ENCODE measurements at regions not wholly inside any gene's neighbourhood (a gene's known extent, or its start where the extent isn't known, plus 50 kb on each side); places are given as distances from the start of the nearest gene placed in this dataset.
"Not testable (repeated sequence)": the region's sequence is repeated elsewhere in the genome, so short reads cannot be mapped to it uniquely, and the experiment has no call there.

DNA sequence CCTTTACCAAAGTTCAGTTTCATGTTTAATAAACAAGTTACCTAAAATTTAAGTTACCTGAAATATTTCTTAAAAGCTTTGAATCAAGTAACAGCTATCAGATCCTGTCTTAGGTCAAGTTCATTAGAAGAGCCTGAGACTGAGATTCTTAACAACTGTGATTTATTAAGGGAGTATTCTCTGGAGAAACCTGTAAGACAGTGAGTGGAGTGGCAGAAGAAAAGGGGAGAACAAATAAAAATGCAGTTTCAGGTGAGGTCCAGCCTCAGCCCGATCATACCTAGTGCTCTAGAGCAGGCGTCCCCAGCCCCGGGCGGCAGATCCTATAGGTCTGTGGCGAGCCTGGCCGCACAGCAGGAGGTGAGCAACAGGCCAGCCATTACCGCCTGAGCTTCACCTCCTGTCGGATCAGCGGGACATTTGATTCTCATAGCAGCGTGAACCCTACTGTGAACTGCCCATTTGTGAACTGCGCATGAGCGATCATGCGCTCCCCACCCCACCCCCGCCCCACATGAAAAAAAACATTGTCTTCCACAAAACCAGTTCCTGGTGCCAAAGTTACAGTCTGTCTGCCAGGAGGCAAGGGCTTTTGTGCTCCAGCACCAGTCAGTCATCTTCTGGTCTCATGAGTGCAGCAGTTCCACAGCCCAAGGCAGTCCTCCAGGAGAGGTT lies 59.2 kb upstream of the ADGRB3 start:
- peak; percentile 28 for DNase-seq (ENCODE audit: low read depth)

DNA sequence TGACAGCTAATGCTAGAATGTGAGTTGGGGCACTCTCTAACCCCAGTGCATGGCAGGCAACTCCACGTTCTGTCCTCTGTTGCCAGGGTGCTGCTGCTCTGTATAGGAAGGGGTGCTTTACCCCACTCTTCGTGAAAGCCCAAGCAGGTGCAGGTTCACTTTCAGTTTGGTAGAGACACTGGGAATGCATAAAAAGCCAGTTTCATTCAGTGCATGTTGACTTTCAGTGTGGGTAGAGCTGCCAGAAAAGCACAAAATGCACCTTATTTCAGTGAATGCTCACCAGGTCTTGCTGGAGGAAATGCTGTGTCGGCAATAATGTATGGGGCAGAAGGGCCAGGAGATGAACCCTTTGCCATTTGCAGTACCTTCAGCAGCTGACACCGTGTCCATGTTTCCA lies 62.1 kb upstream of the ADGRB3 start:
- no peak for DNase-seq (ENCODE audit: low read depth)

- DNase-seq (ENCODE audit: low read depth) = peak; percentile 48
Observed at GRCh38 chr6:68572525-68572924, 62.6 kb upstream of the ADGRB3 start.

DNA sequence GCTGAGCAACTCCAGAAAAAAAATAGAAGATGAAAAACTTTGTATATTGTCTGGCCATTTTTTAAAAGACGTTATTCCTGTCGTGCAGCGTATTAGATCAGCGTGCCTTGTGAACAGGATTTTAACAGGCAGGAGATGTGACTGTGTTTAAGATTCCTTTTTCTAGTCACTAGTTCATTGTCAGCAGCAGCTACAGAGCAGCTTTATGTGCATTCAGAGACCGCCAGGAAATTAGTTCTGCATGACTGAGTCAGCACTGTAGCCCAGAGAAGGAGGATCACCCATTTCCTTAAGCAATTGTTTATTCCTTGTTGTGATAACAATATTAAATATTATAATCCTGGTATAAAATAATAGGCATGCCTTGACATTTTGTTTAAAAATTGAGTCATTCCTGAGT lies 75.4 kb upstream of the ADGRB3 start:
- peak; percentile 65 for DNase-seq (ENCODE audit: low read depth)

GRCh38 chr6:68559070-68559469 lies 76.0 kb upstream of the ADGRB3 start:
- peak; percentile 33 for DNase-seq (ENCODE audit: low read depth)

- DNase-seq (ENCODE audit: low read depth) = no peak
Observed at GRCh38 chr6:68546620-68547019, 88.5 kb upstream of the ADGRB3 start.

DNA sequence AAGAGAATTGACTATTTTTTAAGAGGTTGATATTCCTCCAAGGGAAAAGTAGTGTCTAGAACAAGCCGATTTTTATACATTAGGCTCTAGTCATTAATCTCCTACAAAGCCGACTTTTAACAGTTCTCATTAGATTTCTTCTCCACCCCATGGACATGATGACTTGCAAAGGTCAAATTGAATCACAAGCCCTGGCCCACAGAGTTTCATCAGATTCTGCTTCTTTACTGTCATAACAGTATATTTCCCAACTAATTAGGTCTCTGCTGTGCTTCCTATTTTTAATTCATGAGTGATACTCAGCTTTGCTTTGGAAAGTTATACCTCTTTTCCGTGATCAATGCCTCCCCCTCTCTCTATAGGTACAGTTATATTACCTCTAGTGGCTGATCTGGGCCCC lies 90.6 kb upstream of the ADGRB3 start:
- DNase-seq (ENCODE audit: low read depth) = no peak

DNA sequence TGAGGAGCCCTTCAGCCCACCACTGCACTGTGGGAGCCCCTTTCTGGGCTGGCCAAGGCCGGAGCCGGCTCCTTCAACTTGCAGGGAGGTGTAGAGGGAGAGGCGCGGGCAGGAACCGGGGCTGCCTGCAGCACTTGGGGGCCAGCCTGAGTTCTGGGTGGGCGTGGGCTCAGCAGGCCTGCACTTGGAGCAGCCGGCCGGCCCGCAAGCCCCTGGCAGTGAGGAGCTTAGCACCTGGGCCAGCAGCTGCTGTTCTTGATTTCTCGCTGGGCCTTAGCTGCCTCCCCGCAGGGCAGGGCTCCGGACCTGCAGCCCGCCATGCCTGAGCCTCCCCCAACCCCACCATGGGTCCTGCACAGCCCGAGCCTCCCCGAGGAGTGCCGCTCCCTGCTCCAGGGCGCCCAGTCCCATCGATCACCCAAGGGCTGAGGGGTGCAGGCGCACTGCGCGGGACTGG lies 101.7 kb upstream of the ADGRB3 start:
- DNase-seq (ENCODE audit: low read depth) = no peak

GRCh38 chr6:68527691-68528090 lies 107.4 kb upstream of the ADGRB3 start:
- no peak for DNase-seq (ENCODE audit: low read depth)

DNA sequence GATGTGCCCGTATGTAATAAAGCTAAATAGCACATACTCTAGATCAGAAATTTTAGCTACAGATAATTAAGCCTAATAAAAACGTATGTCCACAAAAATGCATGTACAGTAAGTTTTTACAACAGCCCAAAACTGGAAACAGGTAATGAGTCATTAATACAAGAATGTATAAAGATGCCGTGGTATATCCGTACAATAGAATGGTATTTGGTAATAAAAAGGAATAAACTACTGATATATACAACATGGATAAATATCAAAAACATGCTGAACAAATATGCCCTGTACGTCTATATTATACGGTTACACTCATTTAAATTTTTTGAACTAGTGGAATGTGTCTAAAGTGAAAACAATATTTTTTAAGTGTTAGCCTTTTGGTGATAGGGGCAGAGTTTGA lies 128.2 kb upstream of the ADGRB3 start:
- peak; percentile 8 for DNase-seq (ENCODE audit: low read depth)

DNA sequence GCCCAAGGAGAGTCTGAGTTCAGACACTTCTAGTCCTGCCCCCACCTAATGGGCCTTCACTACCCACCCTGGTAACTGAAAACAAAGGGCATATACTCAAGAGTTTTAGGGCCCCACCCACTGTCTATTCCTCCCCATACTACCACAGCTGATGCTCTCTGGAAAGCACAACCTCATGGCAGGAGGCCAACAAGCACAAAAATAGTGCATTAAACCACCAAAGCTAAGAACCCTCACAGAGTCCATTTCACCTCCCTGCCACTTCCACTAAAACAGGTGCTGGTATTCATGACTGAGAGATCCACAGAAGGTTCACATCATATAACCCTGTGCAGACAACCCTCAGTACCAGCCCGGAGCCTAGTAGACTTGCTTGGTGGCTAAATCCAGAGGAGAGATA lies 132.1 kb upstream of the ADGRB3 start:
- DNase-seq (ENCODE audit: low read depth) = no peak

DNA sequence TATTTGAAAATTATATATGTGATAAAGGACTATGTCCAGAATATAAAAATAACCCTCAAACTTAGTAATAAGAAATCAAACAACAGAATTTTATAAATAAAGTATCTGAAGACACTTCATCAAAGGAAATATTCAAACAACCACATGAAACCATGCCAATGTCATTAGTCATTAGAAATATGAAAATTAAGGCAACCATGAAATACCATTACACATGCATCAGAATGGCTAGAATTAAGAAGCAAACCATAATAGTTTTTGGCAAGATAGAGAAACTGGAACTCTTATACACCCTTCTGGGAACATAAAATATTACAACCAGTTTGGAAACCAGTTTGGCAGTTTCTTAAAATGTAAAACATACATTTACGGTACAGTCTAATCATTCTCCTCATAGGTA lies 137.2 kb upstream of the ADGRB3 start:
- peak; percentile 64 for DNase-seq (ENCODE audit: low read depth)

DNA sequence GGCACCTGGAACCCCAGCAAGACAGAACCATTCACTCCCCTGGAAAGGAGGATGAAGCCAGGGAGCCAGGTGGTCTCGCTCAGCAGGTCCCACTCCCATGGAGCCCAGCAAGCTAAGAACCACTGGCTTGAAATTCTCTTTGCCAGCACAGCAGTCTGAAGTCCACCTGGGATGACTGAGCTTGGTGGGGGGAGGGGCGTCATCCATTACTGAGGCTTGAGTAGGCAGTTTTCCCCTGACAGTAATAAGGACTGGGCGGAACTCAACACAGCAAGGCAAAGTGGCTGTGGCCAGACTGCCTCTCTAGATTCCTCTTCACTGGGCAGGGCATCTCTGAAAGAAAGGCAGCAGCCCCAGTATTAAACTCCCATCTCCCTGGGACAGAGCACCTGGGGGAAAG lies 140.2 kb upstream of the ADGRB3 start:
- DNase-seq (ENCODE audit: low read depth) = not testable (repeated sequence)

DNA sequence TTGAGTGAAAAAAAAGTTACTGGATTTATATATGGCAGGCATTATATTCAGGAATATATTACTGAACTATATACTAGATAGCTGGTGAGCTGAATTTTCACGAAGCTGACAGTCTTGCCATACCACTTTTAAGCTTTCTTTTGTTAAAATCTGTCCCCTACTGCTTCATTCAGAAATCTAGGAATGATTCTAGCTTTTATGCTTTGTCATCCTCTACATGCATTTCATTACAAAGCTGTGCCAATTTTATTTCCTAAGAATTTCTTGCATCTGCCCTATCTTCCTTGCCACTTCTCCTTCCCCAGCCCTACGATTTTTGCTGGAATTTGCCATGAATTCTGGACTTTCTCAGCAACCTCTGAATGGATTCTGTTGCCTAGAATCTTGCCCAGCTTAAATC lies 158.5 kb upstream of the ADGRB3 start:
- DNase-seq (ENCODE audit: low read depth) = no peak

DNA sequence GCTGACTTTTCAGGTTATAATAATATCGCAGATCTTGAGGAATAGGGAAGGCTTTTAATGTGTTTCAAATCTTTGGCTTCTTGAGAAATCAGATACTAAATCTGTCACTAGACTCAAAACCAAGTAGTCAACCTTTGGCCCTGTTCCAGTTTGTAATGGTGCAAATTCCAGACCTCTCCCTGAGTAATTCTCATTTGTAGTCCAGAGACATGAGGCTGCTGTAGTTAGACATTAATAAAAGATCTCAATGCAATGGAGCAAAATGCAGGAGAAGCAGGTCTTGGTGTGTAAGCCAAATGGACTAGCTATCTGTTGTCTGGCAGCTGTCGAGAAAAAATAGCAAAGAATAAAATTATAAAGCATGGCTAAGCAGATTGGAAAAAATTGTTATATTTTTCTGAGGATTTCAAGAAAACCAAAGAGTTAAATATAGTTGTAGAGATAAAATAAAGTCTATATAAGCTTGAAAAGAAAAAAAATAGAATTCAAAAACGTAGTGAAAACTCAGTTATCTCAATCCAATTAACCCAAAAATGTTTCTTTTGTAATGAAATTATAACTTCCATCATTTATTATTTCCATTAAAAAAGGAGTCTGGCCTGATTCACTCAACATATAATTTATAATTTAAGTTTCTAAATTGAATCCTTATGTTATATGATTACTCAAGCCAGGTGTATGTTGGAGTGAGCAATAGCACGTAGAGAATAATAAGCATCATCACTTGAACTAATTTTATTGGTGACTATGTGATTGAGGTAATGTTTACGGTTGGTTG lies 161.5 kb upstream of the ADGRB3 start:
- peak; percentile 62 for DNase-seq (ENCODE audit: low read depth)

- peak; percentile 7 for DNase-seq (ENCODE audit: low read depth)
Observed at GRCh38 chr6:68468244-68468884, 166.7 kb upstream of the ADGRB3 start.

GRCh38 chr6:68458447-68458846 lies 176.6 kb upstream of the ADGRB3 start:
- no peak for DNase-seq (ENCODE audit: low read depth)

- DNase-seq (ENCODE audit: low read depth) = no peak
Observed at GRCh38 chr6:68447112-68447511, 188.0 kb upstream of the ADGRB3 start.

GRCh38 chr6:68445926-68446325 lies 189.2 kb upstream of the ADGRB3 start:
- no peak for DNase-seq (ENCODE audit: low read depth)

- no peak for DNase-seq (ENCODE audit: low read depth)
Observed at GRCh38 chr6:68443704-68444103, 191.4 kb upstream of the ADGRB3 start.

- DNase-seq (ENCODE audit: low read depth) = peak; percentile 72
Observed at GRCh38 chr6:68427630-68428029, 207.5 kb upstream of the ADGRB3 start.

DNA sequence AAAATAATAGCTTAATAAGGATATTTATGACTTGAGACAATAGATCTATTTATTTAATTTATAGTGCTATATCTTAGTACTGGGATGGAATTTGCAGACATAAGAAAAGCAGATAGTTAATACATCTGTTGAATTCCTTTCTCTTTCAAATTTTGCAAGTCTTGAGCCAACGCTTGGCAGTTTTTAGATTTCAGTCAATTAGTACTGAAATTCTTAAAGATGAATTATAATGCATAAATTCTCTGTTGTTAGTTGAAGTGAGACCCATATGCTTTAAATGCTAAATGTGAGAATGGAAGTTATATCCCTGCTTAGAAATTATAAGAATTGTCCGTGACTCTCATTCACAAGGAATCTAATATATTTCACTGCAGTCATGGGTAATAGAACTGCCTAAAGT lies 225.1 kb upstream of the ADGRB3 start:
- DNase-seq (ENCODE audit: low read depth) = no peak

DNA sequence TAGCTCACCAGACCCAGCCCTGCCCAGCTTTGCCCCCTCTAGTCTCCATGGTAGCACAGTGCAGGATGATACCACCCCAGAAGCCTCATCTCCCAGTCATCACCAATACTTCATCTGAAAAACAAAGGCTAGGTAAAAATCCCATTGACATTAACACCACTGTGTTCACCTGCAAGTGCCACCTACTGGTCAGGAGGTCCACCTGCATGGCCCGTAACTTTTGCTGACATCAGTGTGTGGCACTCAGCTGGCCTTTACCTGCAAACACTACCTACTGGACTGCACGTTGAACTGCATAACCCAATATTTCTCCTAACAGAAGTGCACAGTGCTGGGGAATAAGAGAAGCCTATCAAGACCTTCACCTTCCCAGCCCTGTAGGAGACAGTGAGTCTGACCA lies 234.7 kb upstream of the ADGRB3 start:
- DNase-seq (ENCODE audit: low read depth) = no peak

All from M059J (cell line).